HEK293T (cell line): ENCODE measurements at regions not wholly inside any gene's neighbourhood (a gene's known extent, or its start where the extent isn't known, plus 50 kb on each side); places are given as distances from the start of the nearest gene placed in this dataset.

Experiments
- BHLHE40 ChIP-seq: fragments of 450-650 bp; IDR thresholded peaks from 2 replicates; pipeline ENCODE4 v1.6.1; 2016; ENCODE audit warnings: mild to moderate bottlenecking, moderate library complexity, borderline replicate concordance
- CTBP1 ChIP-seq: fragments of 450-650 bp; IDR thresholded peaks from 2 replicates; pipeline ENCODE4 v1.6.1; 2016; ENCODE audit warnings: borderline replicate concordance
- ELF4 ChIP-seq: fragments of 450-650 bp; IDR thresholded peaks from 2 replicates; pipeline ENCODE4 v1.6.1; 2017; ENCODE audit warnings: antibody characterized with exemption
- FOXA1 ChIP-seq: fragments of 450-650 bp; IDR thresholded peaks from 2 replicates; pipeline ENCODE4 v1.6.1; 2016; ENCODE audit warnings: mild to moderate bottlenecking
- FOXK2 ChIP-seq: fragments of 450-650 bp; IDR thresholded peaks from 2 replicates; pipeline ENCODE4 v1.6.1; 2016; ENCODE audit warnings: mild to moderate bottlenecking
- FOXM1 ChIP-seq: fragments of 450-650 bp; IDR thresholded peaks from 2 replicates; pipeline ENCODE4 v1.6.1; 2017; ENCODE audit warnings: mild to moderate bottlenecking, borderline replicate concordance
- L3MBTL2 ChIP-seq: fragments of 450-650 bp; conservative IDR thresholded peaks from 2 replicates; pipeline ENCODE4 v1.6.1; 2016; ENCODE audit warnings: mild to moderate bottlenecking
- NFRKB ChIP-seq: fragments of 450-650 bp; IDR thresholded peaks from 2 replicates; pipeline ENCODE4 v1.6.1; 2016; ENCODE audit warnings: mild to moderate bottlenecking, moderate library complexity
- SP1 ChIP-seq: fragments of 450-650 bp; IDR thresholded peaks from 2 replicates; pipeline ENCODE4 v1.6.1; 2017
- SUZ12 ChIP-seq: fragments of 450-650 bp; IDR thresholded peaks from 2 replicates; pipeline ENCODE4 v1.6.1; 2016; ENCODE audit warnings: mild to moderate bottlenecking
- TARDBP ChIP-seq: fragments of 450-650 bp; IDR thresholded peaks from 2 replicates; pipeline ENCODE4 v1.6.1; 2016

- TF ChIP-seq FOXA1 (no peak), SP1 (no peak), NFRKB (no peak), L3MBTL2 (no peak), FOXK2 (no peak), ELF4 (no peak), SUZ12 (no peak), FOXM1 (no peak), BHLHE40 (no peak), CTBP1 (no peak), TARDBP (no peak)
These were observed 790.2 kb downstream of the DHX35 start for GRCh38 chr20:39752262-39752876.
